HEK293 (cell line): ENCODE measurements at regions not wholly inside any gene's neighbourhood (a gene's known extent, or its start where the extent isn't known, plus 50 kb on each side); places are given as distances from the start of the nearest gene placed in this dataset.

ENCODE experiments used
- ZNF133 ChIP-seq: fragments of 450-650 bp; formaldehyde crosslinking; IDR thresholded peaks from 2 replicates; pipeline ENCODE4 v1.5.1; 2016; ENCODE audit warnings: missing biosample characterization, missing genetic modification characterization
- ZNF354C ChIP-seq: fragments of 450-650 bp; formaldehyde crosslinking; IDR thresholded peaks from 2 replicates; pipeline ENCODE4 v1.5.1; 2016; ENCODE audit warnings: missing biosample characterization, missing genetic modification characterization, low read depth, borderline replicate concordance
- ZNF391 ChIP-seq: fragments of 450-650 bp; formaldehyde crosslinking; IDR thresholded peaks from 2 replicates; pipeline ENCODE4 v1.5.1; 2016; ENCODE audit warnings: low read depth, missing biosample characterization, missing genetic modification characterization, borderline replicate concordance
- ZNF510 ChIP-seq: fragments of 450-650 bp; formaldehyde crosslinking; IDR thresholded peaks from 2 replicates; pipeline ENCODE4 v1.5.1; 2018; ENCODE audit warnings: mild to moderate bottlenecking, missing genetic modification characterization, missing biosample characterization; ENCODE audit not compliant: insufficient replicate concordance
- TF ChIP-seq, protein P1 (sequence below): fragments of 450-650 bp; formaldehyde crosslinking; IDR thresholded peaks from 2 replicates; pipeline ENCODE4 v1.5.1; 2016; ENCODE audit warnings: missing biosample characterization, missing genetic modification characterization
- TF ChIP-seq, protein P2 (sequence below): fragments of 450-650 bp; formaldehyde crosslinking; IDR thresholded peaks from 2 replicates; pipeline ENCODE4 v1.5.1; 2016; ENCODE audit warnings: missing biosample characterization, missing genetic modification characterization
- TF ChIP-seq, protein P3 (sequence below): IDR thresholded peaks from 2 replicates; pipeline ENCODE4 v1.6.1; 2011; ENCODE audit warnings: mild to moderate bottlenecking, low read depth, low read length, borderline replicate concordance
- TF ChIP-seq, protein P4 (sequence below): fragments of 450-650 bp; formaldehyde crosslinking; IDR thresholded peaks from 2 replicates; pipeline ENCODE4 v1.5.1; 2016; ENCODE audit warnings: missing biosample characterization, missing genetic modification characterization

DNA sequence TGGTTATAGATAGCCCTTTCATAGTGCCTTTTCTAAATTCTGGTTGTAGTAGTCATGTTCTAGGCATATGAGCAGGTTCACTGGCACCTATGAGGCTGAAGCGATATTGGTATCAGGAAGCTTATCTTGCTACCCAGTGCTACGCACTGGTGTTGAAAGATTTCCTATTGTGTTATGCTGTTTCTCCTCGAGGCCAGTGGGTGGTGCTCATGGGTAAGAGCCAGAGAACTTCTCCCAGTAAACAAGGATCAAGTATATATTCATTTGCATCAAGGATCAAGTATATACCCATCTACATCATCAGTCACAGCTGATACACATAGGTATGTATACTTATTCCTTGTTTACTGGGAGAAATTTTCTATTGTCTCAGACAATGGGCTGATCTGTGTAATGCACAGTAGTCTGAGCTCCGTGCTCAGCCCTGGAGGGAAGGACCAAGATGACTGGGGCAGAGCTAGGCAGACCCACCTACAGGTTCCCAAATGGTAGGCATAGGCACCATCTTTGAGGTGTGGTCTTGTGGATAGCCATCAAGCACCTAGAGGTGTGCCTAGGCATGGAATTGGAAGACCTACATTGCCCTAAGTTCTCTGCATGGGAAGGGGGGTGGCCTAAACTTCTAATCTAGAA lies 101.2 kb upstream of the GALNT13 start:
- TF ChIP-seq, protein P1, sequence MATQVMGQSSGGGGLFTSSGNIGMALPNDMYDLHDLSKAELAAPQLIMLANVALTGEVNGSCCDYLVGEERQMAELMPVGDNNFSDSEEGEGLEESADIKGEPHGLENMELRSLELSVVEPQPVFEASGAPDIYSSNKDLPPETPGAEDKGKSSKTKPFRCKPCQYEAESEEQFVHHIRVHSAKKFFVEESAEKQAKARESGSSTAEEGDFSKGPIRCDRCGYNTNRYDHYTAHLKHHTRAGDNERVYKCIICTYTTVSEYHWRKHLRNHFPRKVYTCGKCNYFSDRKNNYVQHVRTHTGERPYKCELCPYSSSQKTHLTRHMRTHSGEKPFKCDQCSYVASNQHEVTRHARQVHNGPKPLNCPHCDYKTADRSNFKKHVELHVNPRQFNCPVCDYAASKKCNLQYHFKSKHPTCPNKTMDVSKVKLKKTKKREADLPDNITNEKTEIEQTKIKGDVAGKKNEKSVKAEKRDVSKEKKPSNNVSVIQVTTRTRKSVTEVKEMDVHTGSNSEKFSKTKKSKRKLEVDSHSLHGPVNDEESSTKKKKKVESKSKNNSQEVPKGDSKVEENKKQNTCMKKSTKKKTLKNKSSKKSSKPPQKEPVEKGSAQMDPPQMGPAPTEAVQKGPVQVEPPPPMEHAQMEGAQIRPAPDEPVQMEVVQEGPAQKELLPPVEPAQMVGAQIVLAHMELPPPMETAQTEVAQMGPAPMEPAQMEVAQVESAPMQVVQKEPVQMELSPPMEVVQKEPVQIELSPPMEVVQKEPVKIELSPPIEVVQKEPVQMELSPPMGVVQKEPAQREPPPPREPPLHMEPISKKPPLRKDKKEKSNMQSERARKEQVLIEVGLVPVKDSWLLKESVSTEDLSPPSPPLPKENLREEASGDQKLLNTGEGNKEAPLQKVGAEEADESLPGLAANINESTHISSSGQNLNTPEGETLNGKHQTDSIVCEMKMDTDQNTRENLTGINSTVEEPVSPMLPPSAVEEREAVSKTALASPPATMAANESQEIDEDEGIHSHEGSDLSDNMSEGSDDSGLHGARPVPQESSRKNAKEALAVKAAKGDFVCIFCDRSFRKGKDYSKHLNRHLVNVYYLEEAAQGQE (tag by site-specific recombination): no peak
- TF ChIP-seq, protein P2, sequence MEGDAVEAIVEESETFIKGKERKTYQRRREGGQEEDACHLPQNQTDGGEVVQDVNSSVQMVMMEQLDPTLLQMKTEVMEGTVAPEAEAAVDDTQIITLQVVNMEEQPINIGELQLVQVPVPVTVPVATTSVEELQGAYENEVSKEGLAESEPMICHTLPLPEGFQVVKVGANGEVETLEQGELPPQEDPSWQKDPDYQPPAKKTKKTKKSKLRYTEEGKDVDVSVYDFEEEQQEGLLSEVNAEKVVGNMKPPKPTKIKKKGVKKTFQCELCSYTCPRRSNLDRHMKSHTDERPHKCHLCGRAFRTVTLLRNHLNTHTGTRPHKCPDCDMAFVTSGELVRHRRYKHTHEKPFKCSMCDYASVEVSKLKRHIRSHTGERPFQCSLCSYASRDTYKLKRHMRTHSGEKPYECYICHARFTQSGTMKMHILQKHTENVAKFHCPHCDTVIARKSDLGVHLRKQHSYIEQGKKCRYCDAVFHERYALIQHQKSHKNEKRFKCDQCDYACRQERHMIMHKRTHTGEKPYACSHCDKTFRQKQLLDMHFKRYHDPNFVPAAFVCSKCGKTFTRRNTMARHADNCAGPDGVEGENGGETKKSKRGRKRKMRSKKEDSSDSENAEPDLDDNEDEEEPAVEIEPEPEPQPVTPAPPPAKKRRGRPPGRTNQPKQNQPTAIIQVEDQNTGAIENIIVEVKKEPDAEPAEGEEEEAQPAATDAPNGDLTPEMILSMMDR: no peak
- TF ChIP-seq ZNF133 (no peak), ZNF510 (no peak), ZNF391 (tag by site-specific recombination) (no peak), ZNF354C (tag by site-specific recombination) (no peak)
- TF ChIP-seq, protein P3, sequence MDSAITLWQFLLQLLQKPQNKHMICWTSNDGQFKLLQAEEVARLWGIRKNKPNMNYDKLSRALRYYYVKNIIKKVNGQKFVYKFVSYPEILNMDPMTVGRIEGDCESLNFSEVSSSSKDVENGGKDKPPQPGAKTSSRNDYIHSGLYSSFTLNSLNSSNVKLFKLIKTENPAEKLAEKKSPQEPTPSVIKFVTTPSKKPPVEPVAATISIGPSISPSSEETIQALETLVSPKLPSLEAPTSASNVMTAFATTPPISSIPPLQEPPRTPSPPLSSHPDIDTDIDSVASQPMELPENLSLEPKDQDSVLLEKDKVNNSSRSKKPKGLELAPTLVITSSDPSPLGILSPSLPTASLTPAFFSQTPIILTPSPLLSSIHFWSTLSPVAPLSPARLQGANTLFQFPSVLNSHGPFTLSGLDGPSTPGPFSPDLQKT: no peak
- TF ChIP-seq, protein P4, sequence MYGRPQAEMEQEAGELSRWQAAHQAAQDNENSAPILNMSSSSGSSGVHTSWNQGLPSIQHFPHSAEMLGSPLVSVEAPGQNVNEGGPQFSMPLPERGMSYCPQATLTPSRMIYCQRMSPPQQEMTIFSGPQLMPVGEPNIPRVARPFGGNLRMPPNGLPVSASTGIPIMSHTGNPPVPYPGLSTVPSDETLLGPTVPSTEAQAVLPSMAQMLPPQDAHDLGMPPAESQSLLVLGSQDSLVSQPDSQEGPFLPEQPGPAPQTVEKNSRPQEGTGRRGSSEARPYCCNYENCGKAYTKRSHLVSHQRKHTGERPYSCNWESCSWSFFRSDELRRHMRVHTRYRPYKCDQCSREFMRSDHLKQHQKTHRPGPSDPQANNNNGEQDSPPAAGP (tag by site-specific recombination): no peak
